Stimulated activated CD8-positive, alpha-beta memory T cell treated with anti-CD3 and anti-CD28 coated beads, Interleukin-2, amount 100 ng/mL, for 48 hours (primary cell): ENCODE measurements at regions not wholly inside any gene's neighbourhood (a gene's known extent, or its start where the extent isn't known, plus 50 kb on each side); places are given as distances from the start of the nearest gene placed in this dataset.

Source experiments
- DNase-seq, 2 donors: peaks; one replicate each; pipeline ENCODE4 v3.0.0-alpha.2; 2020; ENCODE audit warnings: low read depth in 2 of 2

DNA sequence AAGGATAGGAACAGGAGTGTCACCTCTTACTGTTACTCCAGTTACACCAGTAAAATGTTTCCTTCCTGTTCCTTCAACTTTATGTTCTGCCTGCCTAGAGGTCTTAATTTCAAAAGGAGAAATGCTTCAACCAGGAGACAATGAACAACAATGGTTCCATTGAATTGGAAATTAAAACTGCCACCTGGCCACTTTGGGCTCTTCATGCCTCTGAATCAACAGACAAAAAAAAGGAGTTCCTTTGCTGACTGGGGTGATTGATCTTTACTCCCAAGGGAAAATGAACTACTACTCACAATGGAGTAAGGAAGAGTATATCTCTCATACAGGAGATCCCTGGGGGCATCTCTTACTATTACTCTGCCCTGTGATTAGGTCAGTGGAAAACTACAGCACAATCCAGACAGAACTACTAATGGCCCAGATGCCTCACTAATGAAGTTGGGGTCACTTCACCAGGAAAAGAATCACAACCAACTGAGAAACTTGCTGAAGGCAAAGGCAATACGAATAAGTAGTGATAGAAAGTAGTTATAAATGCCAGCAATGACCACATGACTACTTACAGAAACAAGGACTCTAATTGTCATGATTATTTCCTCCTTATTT, 76.6 kb upstream of the PRDX6 start:
- DNase-seq: no peak

DNA sequence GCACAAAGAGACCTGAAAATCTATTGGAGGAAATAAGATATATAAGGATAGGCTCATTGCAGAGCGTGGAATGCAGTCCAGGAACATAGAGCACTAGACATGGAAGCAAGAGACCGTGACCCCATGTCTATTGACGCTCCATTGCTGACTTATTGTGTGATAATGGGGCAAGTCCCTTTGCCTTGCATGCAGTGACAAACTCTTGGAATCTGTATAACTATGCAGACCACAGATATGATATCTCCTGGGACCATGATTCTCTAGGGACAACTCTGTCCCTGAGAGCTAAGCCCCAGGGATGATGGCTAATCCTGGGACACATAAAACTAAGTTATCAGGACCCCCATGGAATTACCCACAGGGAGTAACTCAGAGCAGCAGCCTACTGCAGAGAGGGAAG, 73.1 kb upstream of the PRDX6 start:
- DNase-seq: no peak

DNA sequence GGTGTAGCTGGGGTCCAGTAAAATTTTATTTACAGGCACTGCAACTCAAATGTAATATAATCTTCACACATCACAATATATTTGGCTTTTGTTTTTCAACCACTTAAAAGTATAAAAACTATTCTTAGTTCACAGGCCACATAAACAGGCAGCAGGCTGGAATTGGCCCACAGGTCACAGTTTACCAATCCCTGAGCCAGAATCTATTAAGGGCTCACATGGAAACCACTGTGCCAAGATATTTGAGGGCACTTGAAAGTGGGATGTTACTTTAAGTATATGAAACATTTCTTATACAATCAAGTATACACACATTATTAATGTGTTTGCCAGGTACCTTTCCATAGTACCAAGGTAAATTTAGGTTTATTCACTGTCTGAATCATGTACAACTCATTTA, 71.9 kb upstream of the PRDX6 start:
- DNase-seq: no peak

DNA sequence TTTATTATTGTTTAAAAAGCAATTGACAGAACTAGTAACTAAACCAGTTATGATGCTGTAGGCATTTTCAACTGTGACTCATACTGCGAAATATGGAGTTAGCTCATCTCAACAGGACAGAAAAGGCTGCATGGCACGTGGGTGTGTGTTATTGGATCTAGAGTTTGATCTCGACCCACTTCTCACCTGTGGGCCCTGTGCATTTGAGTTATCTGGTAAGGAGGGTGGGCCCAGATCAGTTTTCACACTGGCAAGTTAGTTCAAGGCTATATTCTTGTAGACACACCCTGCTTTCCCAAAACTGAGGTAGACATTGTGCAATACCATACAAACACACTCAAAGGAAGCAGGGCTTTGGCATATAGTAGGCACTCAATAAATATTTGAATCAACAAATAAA, 71.3 kb upstream of the PRDX6 start:
- DNase-seq: no peak

DNA sequence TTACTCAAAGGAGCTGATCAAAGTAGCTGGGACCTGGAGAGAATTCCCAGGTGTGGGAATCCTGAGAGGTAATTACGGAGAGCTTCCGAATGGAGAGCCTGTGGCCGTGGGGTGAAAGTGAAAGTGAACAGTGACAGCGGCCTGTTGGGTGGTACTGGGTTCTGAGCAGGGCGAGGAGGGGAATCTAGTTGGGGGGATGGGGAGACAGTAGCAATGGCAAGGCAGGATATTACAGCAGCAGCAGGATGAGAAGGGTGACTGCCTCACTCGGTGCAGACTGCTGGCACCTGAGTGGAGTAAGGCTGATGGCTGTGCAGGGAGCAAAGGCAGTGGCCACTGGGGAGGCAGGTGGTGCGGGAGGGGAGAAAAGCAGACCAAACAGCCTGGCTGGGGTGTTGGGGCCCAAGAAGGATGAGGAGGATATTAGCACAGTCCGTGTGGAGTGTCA, 70.3 kb upstream of the PRDX6 start:
- DNase-seq: no peak

DNA sequence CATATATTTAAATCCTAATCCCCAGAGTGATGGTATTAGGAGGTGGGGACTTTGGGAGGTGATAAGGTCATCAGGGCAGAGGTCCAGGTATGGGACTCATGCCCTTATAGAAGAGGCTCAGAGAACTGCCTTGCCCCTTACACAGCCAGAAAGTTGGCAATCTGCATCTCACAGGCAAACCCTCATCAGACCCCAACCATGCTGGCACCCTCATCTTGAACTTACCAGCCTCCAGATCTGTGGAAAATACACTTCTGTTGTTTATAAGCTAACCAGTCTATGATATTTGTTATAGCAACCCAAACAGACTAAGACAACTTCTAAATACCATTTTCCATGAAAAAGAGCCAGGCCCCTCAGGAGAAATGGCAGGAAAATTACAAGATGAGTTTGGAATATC, 69.3 kb upstream of the PRDX6 start:
- no peak for DNase-seq

DNA sequence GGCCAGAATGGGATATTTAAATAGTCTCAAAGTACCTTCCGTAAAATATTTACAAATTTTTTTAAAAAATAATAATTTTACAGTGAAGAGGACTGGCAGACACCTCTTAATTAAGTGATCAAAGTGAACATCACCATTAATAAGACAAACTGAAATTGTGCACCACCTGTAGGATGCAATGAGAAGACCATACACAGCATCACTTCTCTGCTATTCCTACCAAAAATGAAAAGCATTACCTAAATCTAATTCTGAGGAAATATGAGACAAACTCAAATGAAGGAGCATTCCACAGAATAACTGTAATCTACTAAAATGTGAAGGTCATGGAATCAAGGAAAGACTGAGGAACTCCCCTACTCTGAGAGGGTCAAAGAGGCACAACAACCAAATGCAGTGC, 68.2 kb upstream of the PRDX6 start:
- DNase-seq: no peak

DNA sequence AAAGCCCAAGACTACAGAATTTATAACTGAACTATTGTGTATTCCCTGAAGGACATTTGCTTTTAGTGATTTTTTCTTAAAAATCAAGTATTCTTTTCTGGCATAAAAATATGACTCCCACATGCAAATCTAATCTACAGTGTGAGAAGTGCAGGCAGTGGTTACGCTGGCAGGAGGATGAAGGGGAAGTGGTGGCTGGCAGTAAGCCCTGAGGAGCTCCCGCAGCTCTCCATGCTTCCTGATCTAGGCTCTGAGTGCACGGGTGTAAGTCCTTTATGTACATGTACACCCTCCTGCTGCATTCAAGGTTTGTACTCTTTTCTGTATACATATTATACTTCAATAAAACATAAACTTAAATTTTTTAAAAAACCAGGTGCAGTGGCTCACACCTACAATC, 67.5 kb upstream of the PRDX6 start:
- no peak for DNase-seq

DNA sequence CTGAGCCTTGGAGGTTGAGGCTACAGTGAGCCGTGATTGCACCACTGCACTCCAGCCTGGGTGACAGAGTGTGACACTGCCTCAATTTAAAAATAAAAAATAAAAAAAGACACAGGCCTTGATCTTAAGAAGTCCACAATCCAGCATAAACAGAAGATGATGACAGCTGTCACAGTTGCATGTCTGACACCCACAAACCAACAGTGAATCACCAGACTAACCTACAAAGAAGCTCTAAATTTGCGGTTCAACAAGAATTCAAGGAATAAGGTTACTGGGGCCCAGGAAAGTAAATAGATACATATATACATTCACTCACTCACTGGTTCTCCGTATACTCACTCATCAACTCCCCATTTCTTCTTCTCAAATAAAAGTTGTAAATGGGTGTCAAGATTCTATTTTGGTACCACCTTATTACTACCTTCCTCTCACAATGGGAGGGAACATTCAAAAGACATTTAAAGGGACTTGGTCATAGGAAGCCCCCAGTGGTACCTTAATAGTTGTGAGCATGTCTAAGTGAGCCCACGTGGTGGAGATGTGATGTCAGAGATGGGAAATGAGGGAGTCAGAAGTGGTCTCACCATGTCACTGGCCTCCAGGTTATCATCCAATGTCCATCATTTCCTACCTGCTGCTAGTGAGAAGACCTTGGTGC, 66.9 kb upstream of the PRDX6 start:
- no peak for DNase-seq

DNA sequence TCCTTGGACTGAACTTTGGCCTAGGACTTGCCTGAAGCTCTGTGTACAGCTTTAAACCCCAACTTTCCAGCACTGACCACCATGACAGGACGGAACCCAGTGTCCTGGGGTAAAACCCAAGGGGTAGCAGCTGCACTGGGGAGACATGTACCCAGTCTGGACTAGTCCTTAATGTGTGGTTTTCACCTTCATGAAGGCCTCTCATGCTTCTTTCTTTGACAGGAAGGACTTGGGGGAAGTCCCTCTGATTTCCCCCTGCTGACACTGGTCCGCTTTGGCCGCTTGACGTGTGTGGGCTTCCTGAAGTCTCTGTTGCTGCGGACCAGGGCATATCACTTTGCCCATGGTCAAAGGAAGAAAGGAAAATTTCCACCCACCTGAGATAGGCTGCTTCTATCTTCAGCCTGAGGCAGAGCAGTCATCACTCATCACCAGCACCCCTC, 66.3 kb upstream of the PRDX6 start:
- DNase-seq: peak in 1 of 2 donors; percentile 15

DNA sequence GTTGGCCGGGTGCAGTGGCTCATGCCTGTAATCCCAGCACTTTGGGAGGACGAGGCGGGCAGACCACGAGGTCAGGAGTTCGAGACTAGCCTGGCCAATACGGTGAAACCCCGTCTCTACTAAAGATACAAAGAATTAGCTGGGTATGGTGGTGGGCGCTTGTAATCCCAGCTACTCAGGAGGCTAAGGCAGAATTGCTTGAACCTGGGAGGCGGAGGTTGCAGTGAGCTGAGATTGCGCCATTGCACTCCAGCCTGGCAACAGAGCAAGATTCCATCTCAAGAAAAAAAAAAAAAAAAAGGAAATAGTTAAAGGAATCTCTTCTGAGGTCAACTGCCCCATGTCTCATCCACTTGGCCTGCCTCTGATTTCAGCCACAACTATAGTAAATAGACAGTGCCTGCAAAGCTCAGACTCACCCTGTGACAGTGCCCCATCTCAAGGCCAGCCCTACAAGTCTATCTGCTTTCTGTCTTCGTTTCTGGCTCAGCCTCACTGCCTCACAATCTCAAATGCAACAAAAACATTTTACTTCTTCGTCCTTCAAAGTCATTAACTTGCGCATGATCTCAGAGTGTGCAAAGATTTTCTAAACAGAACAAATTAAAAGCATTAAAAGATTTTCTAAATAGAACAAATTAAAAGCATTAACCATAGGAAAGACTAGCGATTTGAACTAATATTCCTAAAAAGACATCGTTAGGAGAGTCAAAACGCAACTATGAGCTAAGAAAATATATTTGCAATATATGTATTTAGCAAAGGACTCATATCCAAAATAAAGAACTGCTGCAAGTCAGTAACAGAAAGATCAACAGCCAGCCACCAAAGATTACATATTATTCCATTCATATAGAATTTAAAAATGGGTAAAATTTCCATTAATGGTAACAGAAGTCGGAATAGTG, 65.0 kb upstream of the PRDX6 start:
- no peak for DNase-seq

DNA sequence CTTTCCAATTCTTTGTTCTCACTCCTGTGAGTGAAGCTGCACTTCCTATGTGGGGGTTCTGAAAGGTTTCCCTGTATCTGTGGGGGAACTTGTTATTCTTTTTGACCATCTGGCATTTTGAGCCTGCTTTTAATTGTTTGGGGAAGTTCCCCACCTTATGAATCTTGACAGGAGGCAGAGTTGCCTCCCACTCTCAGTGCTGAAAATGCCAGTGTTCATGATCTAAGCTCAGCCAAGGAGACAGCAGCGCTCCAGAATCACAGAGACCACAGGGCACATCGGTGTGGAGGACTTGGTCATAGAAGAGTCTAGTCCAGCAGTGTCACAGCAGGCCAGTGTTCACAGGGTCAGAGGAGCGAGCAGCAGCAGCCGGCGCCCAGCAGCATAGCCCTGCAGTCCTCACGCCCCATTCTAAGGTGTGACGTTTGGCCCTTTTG, 63.8 kb upstream of the PRDX6 start:
- no peak for DNase-seq

DNA sequence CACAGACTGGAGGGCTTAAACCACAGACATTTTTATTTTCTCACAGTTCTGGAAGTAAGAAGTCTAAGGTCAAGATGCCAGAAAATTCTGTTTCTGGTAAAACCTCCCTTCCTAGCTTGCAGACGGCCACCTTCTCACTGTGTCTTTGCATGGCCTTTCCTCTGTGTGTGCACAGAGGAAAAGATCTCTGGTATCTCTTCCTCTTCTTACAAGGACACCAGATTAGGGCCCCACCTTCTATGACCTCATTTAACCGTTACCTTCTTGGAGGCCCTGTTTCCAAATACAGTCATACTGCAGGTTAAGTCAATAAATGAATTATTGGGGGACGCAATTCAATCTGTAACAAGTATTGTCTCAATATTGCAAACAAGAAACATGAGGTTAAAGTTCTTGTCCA, 63.0 kb upstream of the PRDX6 start:
- no peak for DNase-seq

DNA sequence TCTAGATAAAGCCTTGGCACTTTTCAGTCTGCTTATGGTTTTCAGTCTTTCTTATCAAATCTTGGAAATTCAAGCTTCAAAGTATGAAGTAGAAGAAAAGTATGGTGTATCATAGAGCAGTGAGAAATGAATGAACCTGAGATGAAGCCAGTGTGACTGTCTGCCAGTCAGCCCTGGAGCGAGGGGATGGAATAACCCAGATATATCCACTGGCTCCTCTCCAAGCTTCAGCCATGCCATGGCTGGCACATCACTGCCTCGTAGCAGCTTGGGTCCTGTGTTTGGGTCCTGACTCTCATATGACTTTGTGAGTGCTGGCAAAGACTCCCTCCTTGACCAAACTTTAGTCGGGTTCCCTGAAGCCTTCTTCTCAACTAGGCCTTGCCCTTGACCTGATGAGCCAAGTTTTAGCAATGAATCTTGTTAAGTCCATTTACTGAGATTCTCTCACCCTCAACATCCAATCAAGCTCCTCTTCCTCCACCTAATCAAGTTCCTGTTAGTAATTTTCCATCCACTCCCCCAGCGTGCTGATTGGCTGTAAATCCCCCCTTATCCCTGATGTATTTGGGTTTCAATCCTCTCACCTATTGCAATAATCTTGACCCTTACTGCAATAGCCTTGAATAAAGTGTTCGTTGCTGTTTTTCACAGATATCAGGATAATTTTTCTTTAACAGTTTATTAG, 62.5 kb upstream of the PRDX6 start:
- DNase-seq: no peak

DNA sequence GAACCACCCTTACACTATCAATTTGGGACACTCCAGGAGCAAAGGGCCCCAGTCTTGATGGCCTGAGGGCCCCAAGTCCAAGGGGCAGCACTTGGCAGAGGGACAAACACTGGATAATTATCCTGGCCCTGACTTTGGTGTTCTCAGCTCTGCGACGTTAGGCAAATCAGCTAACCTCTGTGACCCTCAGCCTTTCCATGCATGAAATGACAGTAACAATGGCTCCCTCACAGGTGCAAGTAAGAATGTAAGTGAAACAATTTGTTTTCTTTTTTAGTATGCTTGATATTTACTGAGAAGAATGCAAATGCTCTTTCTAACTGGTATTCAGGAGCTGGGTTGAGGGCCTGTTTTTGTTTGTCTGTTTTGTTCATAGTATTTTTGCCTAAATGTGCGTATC, 61.6 kb upstream of the PRDX6 start:
- DNase-seq: no peak

DNA sequence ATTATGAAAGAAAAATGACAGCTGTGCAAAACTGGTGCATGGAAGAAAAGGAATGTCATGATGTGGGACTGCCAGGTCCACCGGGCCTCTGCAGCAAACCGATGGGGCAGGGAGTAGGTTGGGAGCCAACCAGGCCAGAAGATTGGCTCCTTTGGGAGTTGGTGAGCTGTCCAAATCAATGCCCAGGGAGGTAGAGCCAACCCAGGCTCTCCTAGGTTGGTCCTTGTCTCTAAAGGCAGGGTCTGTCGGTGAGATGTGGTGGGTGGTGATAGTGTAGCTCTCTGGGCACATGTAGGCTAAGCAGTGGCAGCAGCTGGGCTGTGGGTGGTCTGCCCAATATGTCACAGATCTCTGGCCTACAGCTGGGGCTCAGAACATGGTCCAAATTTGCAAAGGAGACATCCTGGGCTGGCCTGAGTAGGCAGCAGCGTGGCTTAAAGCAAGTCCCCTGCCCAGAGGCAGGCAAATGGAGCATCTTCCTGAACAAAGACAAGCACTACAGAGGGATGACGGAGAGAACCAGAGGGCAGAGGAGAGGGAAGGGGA, 61.2 kb upstream of the PRDX6 start:
- no peak for DNase-seq

DNA sequence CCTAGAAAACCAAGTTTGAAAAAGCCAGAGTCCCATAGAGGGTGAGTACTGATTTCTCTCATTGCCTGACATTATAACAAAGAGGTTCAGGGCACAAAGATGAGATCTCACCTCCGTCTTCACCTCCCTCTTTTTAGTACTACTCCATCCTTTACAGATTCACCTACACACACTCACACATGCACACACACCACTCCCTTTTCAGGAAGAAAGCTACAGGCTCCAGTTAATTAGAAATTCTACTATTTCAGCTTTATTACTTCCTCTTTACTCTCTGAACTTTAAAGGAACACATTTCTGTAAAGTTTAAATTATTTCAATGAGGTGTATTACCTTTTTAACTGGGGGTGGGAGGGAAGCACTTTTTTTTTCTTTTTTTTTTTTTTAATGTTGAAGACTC, 59.6 kb upstream of the PRDX6 start:
- no peak for DNase-seq

DNA sequence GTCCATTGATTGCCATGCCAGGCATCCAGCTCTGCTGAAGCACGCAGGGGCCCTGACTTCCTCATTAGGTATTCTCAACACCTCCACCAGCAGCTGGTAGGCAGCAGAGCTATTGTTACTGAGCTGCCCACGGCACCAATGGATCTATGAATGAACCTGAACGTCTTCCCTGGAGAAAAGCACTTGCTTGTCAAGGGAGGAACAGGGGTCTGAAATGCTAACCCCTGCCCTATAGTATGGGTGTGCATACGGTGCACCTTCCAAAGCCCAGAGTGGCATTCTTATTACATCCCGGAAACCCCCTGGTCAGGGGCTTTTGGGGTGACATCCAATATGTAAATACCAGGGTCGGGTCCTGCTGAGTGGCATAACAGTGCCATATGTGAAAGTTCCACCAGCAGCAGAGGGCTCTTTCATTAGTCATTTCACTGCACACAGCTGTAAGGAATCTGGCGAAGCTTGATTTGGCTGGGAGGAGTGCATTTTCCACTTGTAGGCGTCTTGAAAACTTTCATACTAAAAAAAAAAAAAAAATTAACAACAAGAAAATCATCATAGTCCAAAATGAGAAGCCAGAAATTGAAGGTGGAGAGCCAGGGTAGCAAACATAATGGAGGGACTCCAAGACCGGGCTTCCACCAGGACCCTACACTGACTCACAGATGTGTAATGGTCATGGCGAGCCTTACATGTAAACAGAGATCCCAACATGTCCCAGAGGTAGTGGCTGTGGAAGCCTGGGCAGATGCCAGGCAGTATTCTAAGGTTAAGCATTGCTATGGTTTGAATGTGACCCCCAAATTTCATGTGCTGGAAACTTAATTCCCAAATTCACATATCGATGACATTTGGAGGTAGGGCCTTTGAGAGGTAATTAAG, 58.8 kb upstream of the PRDX6 start:
- no peak for DNase-seq

DNA sequence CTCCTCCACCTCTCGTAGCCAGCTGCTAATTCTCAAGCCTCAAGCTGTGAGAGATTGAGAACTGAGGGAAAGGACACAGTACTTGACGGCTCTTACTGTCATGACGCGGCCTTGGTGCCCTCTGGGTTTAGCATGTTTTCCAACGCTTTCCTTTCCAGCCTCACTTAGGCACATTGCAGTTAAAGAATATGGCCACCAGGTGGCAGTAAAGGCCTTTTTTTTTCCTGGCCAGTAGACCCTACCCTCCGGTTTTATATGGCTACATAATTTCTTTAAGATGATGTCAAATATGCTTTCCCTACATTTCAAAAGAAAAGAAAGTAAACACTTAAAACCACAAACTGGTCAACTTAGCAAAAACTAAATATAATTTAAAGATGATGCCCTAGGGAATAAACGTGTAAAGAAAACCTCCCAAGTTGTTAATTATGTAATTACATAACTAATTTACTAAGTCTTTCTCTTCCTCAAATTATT, 56.8 kb upstream of the PRDX6 start:
- peak in 1 of 2 donors; percentile 17 for DNase-seq

DNA sequence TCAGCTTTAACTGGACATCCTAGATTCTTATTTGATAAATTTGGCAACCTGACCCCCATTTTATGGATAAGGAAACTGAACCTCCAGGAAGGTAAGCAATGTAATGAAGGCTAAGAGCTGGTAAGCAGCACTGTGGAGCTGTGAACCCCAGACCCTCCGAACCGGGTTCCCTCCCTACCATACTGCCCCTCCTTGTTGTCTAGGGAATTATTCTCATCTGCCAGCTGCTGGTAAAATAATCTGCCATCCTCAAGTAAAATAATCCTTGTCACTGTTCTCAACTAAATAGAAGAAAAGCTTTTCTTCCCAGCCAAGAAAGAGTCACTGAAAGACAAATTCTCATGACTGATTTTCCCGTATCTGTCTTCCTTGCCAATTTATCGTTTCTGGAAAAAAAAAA, 55.8 kb upstream of the PRDX6 start:
- DNase-seq: no peak

DNA sequence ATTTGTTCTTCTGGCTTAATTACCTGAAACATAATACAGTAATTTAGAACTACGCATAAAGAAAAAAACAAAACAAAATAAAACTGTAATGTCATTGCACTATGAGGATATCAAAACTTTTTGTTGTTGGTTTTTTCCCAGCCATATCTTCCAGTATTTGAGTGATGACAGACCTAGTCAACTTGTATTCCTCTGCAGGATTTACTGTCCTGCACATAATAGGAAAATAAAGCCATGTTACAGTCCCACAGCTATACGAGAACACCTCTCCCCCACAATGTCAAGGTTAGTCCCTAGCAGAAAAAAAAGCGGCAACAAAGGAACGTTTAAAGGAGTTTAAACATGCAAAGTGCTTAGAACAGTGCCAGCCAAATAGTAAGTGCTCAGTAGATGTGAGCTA, 55.3 kb upstream of the PRDX6 start:
- DNase-seq: no peak
